Muscle of arm (tissue), 1 donor: ENCODE measurements at regions not wholly inside any gene's neighbourhood (a gene's known extent, or its start where the extent isn't known, plus 50 kb on each side); places are given as distances from the start of the nearest gene placed in this dataset.
"Not testable (repeated sequence)": the region's sequence is repeated elsewhere in the genome, so short reads cannot be mapped to it uniquely, and the experiment has no call there.

ENCODE experiments used
- DNase-seq: peaks from one replicate; pipeline ENCODE4 v3.0.0-alpha.2; 2013

GRCh38 chr6:158881884-158882283, 62.7 kb upstream of the EZR start:
- not testable (repeated sequence) for DNase-seq

DNA sequence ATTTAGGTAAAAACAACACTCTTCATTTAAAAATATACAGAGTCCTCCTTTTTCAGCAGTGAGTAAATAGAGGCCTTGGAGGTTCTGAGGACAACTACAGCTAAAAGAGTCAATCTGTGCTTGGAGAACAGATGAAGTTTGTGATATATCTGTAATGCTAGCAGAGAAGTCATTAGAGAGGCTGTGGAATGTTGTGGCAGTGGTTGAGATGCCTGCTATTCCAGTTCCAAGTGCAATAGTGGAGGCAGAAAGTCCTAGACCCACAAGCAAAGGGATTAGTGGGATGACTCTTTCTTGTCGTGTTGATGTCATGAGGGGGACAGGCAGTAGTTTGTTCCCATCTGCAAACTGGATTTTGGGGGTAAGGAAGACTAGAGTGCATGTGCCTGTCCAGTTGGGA, 62.1 kb upstream of the EZR start:
- DNase-seq = not testable (repeated sequence)

- DNase-seq = no peak
Observed at GRCh38 chr6:158879180-158879579, 60.0 kb upstream of the EZR start.

GRCh38 chr6:158877716-158878115, 58.5 kb upstream of the EZR start:
- DNase-seq = no peak

GRCh38 chr6:158876886-158877285, 57.7 kb upstream of the EZR start:
- DNase-seq = no peak

DNA sequence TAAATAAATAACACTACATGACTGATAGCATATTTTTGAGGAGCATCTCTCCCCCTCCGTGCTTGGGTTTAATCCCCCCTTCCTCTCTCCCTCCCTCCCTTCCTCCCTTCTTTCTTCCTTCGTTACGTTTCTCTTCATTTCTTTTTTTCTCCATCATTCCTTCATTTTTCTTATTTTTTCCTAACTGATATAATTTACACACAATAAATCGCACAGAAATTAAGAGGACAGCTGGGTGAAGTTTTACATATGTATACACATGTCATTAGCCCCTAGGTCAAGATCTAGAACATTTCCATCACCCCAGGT, 51.4 kb upstream of the EZR start:
- no peak for DNase-seq

- DNase-seq = no peak
Observed at GRCh38 chr6:158869826-158870648, 50.9 kb upstream of the EZR start.

- peak; percentile 81 for DNase-seq
Observed at GRCh38 chr6:158868890-158869825, 50.0 kb upstream of the EZR start.
